Sigmoid colon (tissue), 6 donors: ENCODE measurements at regions not wholly inside any gene's neighbourhood (a gene's known extent, or its start where the extent isn't known, plus 50 kb on each side); places are given as distances from the start of the nearest gene placed in this dataset.
"Not testable (repeated sequence)": the region's sequence is repeated elsewhere in the genome, so short reads cannot be mapped to it uniquely, and the experiment has no call there.

ENCODE experiments used
- DNase-seq: peaks from one replicate; pipeline ENCODE4 v3.0.0-alpha.2; 2019
- H3K27ac ChIP-seq, 4 donors: fragments of 200-600 bp; sonication (generic); one replicate each; pipeline ENCODE4 v1.5.1; 2016 to 2019; ENCODE audit warnings: mild to moderate bottlenecking in 1 of 4
- H3K27me3 ChIP-seq, 3 donors: fragments of 200-600 bp; sonication (generic); one replicate each; pipeline ENCODE4 v1.5.1; 2019; ENCODE audit warnings: mild to moderate bottlenecking in 1 of 3
- H3K36me3 ChIP-seq, 4 donors: fragments of 200-600 bp; sonication (generic); one replicate each; pipeline ENCODE4 v1.5.1; 2016 to 2019
- H3K4me1 ChIP-seq, 4 donors: fragments of 200-600 bp; sonication (generic); one replicate each; pipeline ENCODE4 v1.5.1; 2017 to 2019
- H3K4me3 ChIP-seq, 4 donors: fragments of 200-600 bp; sonication (generic); one replicate each; pipeline ENCODE4 v1.5.1; 2017 to 2019; ENCODE audit warnings: mild to moderate bottlenecking in 2 of 4, moderate library complexity in 1 of 4
- H3K9me3 ChIP-seq, 4 donors: fragments of 200-600 bp in 3 of 4; sonication (generic) in 3 of 4; one replicate each; pipeline versions ENCODE4 v1.5.1 to v1.6.1; 2013 to 2019
- CTCF ChIP-seq, 4 experiments: fragments of 450-650 bp in 3 of 4; fragments of 200-600 bp in 1 of 4; IDR thresholded peaks; one replicate each; pipeline ENCODE4 v1.5.1; 2016 to 2019; ENCODE audit warnings: antibody characterized with exemption in 4 of 4, mild to moderate bottlenecking in 3 of 4, moderate library complexity in 2 of 4
- EP300 ChIP-seq, 4 donors: sonication (generic); formaldehyde crosslinking; IDR thresholded peaks; one replicate each; pipeline ENCODE4 v1.6.1; 2017; ENCODE audit warnings: antibody characterized with exemption in 4 of 4
- POLR2A ChIP-seq, 2 donors: fragments of 450-650 bp; IDR thresholded peaks; one replicate each; pipeline ENCODE4 v1.6.1; 2016; ENCODE audit warnings: antibody characterized with exemption in 2 of 2, mild to moderate bottlenecking in 2 of 2, moderate library complexity in 2 of 2
- POLR2AphosphoS5 ChIP-seq, 4 donors: sonication (generic); formaldehyde crosslinking; IDR thresholded peaks; one replicate each; pipeline ENCODE4 v1.6.1; 2017; ENCODE audit warnings: antibody characterized with exemption in 4 of 4
- WGBS, 2 donors: extraction: QIAGEN DNeasy Blood & Tissue Kit; methylation state at CpG; one replicate each; pipeline ENCODE4 v1.1.7; 2013; 5-methylcytosine and 5-hydroxymethylcytosine counted together
- intact Hi-C: fragments of 100-400 bp; cut with DNase I; formaldehyde crosslinking; loops from one replicate; pipeline ENCODE4 v1.15.1; 2023
- donor health status: healthy with polysubstance abuse.
- donor health status: healthy.

DNA sequence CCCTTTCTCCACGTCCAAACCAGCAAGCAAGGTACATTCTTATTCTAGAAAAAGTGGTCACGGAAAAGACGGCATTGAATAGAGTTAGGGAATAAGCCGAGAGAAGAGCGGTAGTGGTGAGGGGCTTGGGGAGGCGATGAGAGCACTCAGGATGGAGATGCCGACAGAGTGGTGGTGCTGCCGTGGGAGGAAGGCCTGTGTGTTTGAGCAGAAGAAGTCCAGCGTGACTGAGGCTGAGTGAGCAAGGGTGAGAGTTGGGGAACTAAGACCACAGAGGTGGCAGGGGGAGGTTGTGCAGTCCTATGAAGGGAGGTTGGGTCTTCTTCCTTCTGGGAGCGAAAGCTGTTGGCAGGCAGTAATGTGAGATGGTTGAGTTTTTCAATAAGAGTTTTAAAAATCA lies 252.3 kb downstream of the ABCC12 start:
- Histone ChIP-seq H3K9me3 (no peaks in the 10 kb centered on the region), H3K4me3 (no peak overlapping the region), H3K27me3 (no peaks in the 10 kb centered on the region), H3K4me1 (no peaks in the 10 kb centered on the region), H3K27ac (no peak overlapping the region), H3K36me3 (no peaks in the 10 kb centered on the region)
- WGBS, 2 donors, result 79 to 84% methylated on average over 10 of the region's 10 CpGs
- intact Hi-C loops, result no loop called here
- DNase-seq, result no peak
- TF ChIP-seq CTCF (IDR thresholded peaks at IDR 0.05) (no peak), EP300 (IDR thresholded peaks at IDR 0.05) (no peak), POLR2A (IDR thresholded peaks at IDR 0.05) (no peak), POLR2AphosphoS5 (IDR thresholded peaks at IDR 0.05) (no peak)

DNA sequence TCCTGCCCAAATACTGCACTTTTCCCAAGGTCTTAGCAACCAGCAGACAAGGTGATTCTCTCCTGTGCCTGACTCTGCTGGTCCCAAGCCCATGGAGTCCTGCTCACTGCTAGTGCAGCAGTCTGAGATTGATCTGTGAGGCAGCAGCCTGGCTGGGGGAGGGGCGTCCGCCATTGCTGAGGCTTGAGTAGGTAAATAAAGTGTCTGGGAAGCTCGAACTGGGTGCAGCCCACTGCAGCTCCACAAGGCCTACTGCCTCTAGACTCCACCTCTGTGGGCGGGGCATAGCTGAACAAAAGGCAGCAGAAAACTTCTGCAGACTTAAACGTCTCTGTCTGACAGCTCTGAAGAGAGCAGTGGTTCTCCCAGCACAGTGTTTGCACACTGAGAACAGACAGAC lies 258.7 kb downstream of the ABCC12 start:
- H3K27me3 ChIP-seq, H3K9me3 ChIP-seq, DNase-seq, H3K36me3 ChIP-seq, H3K27ac ChIP-seq, intact Hi-C loops, H3K4me1 ChIP-seq, H3K4me3 ChIP-seq: not testable (repeated sequence)
- WGBS, 2 donors, result 39 to 44% methylated on average over 5 of the region's 5 CpGs

DNA sequence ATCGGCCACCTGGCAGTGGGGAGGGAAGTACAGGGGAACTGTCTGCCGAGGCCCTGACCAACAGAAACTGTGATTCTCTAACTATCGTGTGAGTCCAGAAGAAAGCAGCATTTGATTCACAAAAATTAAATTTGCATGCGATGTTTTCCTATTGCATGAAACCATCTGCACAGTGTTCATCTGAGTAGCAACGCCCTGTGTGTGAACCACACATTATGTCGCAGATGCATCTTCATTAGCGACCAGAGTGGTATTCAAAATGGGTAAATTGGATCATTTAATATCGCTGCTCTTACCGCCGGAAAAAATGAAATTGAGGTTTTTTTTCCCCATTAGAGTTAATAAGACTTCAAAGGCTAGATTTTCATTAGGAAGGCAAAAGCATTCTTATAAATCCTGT lies 260.6 kb downstream of the ABCC12 start:
- 89 to 91% methylated on average over 10 of the region's 10 CpGs for WGBS, 2 donors
- no peak overlapping the region for H3K4me3 ChIP-seq

GRCh38 chr16:47892999-47893398 lies 262.8 kb downstream of the ABCC12 start:
- DNase-seq, result no peak
- WGBS, 2 donors, result 81 to 88% methylated on average over 6 of the region's 6 CpGs
- H3K36me3 ChIP-seq, result no peaks in the 10 kb centered on the region
- no peak overlapping the region for H3K4me3 ChIP-seq
- no peak overlapping the region for H3K27ac ChIP-seq
- H3K27me3 ChIP-seq, result no peaks in the 10 kb centered on the region
- intact Hi-C loops, result no loop called here
- H3K4me1 ChIP-seq, result no peaks in the 10 kb centered on the region
- TF ChIP-seq POLR2A (IDR thresholded peaks at IDR 0.05) (no peak), EP300 (IDR thresholded peaks at IDR 0.05) (no peak), POLR2AphosphoS5 (IDR thresholded peaks at IDR 0.05) (no peak), CTCF (IDR thresholded peaks at IDR 0.05) (no peak)
- no peaks in the 10 kb centered on the region for H3K9me3 ChIP-seq

More for the DNA sequence above, 260.6 kb downstream of the ABCC12 start:
- TF ChIP-seq POLR2AphosphoS5 (IDR thresholded peaks at IDR 0.05) (no peak), CTCF (IDR thresholded peaks at IDR 0.05) (no peak), EP300 (IDR thresholded peaks at IDR 0.05) (no peak), POLR2A (IDR thresholded peaks at IDR 0.05) (no peak)
- no peak overlapping the region for H3K27ac ChIP-seq
- no peaks in the 10 kb centered on the region for H3K4me1 ChIP-seq
- intact Hi-C loops, result no loop called here
- no peaks in the 10 kb centered on the region for H3K9me3 ChIP-seq
- H3K27me3 ChIP-seq, result no peaks in the 10 kb centered on the region
- H3K36me3 ChIP-seq, result no peaks in the 10 kb centered on the region
- no peak for DNase-seq

DNA sequence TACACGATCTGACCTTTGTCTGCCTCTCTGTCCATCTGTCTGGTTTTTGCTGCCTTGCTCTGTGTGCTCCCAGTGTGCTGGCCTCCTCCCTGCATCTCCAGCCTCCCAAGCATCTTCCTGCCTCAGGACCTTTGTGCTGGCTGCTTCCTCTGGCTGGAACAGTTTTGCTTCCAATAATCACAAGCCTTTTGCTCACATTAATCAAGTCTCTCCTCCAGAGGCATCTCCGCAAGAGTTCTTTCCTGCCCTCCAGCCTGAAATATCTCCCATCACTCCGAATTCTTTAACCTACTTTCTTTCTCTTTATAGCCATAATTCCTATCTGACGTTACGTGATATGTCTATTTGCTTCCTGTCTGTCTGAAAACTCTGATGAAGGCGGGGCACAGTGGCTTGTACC lies 267.1 kb downstream of the ABCC12 start:
- Histone ChIP-seq H3K27me3 (peaks cover 0 to 6% (median 0%) of the 10 kb centered on the region in 3 donors), H3K27ac (no peak overlapping the region), H3K4me1 (no peaks in the 10 kb centered on the region), H3K9me3 (no peaks in the 10 kb centered on the region), H3K36me3 (no peaks in the 10 kb centered on the region), H3K4me3 (no peak overlapping the region)
- WGBS, 2 donors, result 56 to 69% methylated on average over 6 of the region's 6 CpGs
- no peak for TF ChIP-seq CTCF (IDR thresholded peaks at IDR 0.05)
- TF ChIP-seq POLR2AphosphoS5 (IDR thresholded peaks at IDR 0.05), result no peak
- no peak for TF ChIP-seq EP300 (IDR thresholded peaks at IDR 0.05)
- TF ChIP-seq POLR2A (IDR thresholded peaks at IDR 0.05), result no peak
- DNase-seq, result no peak
- intact Hi-C loops, result no loop called here
